HG02970 (cell line): ENCODE measurements at regions not wholly inside any gene's neighbourhood (a gene's known extent, or its start where the extent isn't known, plus 50 kb on each side); places are given as distances from the start of the nearest gene placed in this dataset.

Experiments used
- ATAC-seq: cut with Tn5 transposase; IDR thresholded peaks from one replicate; pipeline ENCODE4 v1.9.1; 2021; ENCODE audit warnings: mild to moderate bottlenecking, moderate library complexity, moderate number of reproducible peaks; ENCODE audit not compliant: unreplicated experiment, low FRiP score

DNA sequence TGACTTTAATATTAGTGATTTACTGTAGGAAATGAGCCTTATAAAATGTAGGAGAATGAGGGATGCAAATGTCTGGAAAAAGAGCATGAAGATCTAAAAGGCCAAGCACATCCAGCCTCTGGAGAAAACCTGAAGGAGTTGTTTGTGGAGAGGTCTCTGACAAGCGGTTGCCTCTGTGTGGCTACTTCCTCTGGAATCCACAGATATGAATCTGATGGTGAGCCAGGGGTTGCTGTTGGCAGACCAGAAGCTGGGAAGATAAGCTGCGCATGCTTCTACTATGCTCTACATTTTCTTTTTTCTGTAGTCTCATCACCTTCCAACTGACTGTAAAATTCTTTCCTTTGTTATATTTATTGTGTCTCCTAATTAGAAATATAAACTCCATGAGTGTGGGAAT lies 248.6 kb downstream of the OLFM3 start:
- ATAC-seq, result no peak
